Sigmoid colon (tissue), 6 donors: ENCODE measurements at regions not wholly inside any gene's neighbourhood (a gene's known extent, or its start where the extent isn't known, plus 50 kb on each side); places are given as distances from the start of the nearest gene placed in this dataset.

ENCODE experiments used
- DNase-seq: peaks from one replicate; pipeline ENCODE4 v3.0.0-alpha.2; 2019
- H3K27ac ChIP-seq, 4 donors: fragments of 200-600 bp; sonication (generic); one replicate each; pipeline ENCODE4 v1.5.1; 2016 to 2019; ENCODE audit warnings: mild to moderate bottlenecking in 1 of 4
- H3K27me3 ChIP-seq, 3 donors: fragments of 200-600 bp; sonication (generic); one replicate each; pipeline ENCODE4 v1.5.1; 2019; ENCODE audit warnings: mild to moderate bottlenecking in 1 of 3
- H3K36me3 ChIP-seq, 4 donors: fragments of 200-600 bp; sonication (generic); one replicate each; pipeline ENCODE4 v1.5.1; 2016 to 2019
- H3K4me1 ChIP-seq, 4 donors: fragments of 200-600 bp; sonication (generic); one replicate each; pipeline ENCODE4 v1.5.1; 2017 to 2019
- H3K4me3 ChIP-seq, 4 donors: fragments of 200-600 bp; sonication (generic); one replicate each; pipeline ENCODE4 v1.5.1; 2017 to 2019; ENCODE audit warnings: mild to moderate bottlenecking in 2 of 4, moderate library complexity in 1 of 4
- H3K9me3 ChIP-seq, 4 donors: fragments of 200-600 bp in 3 of 4; sonication (generic) in 3 of 4; one replicate each; pipeline versions ENCODE4 v1.5.1 to v1.6.1; 2013 to 2019
- EP300 ChIP-seq, 4 donors: sonication (generic); formaldehyde crosslinking; IDR thresholded peaks; one replicate each; pipeline ENCODE4 v1.6.1; 2017; ENCODE audit warnings: antibody characterized with exemption in 4 of 4
- POLR2A ChIP-seq, 2 donors: fragments of 450-650 bp; IDR thresholded peaks; one replicate each; pipeline ENCODE4 v1.6.1; 2016; ENCODE audit warnings: antibody characterized with exemption in 2 of 2, mild to moderate bottlenecking in 2 of 2, moderate library complexity in 2 of 2
- POLR2AphosphoS5 ChIP-seq, 4 donors: sonication (generic); formaldehyde crosslinking; IDR thresholded peaks; one replicate each; pipeline ENCODE4 v1.6.1; 2017; ENCODE audit warnings: antibody characterized with exemption in 4 of 4
- WGBS, 2 donors: extraction: QIAGEN DNeasy Blood & Tissue Kit; methylation state at CpG; one replicate each; pipeline ENCODE4 v1.1.7; 2013; 5-methylcytosine and 5-hydroxymethylcytosine counted together
- intact Hi-C: fragments of 100-400 bp; cut with DNase I; formaldehyde crosslinking; loops from one replicate; pipeline ENCODE4 v1.15.1; 2023
- TF ChIP-seq, protein P1 (sequence below), 4 experiments: fragments of 450-650 bp in 3 of 4; fragments of 200-600 bp in 1 of 4; IDR thresholded peaks; one replicate each; pipeline ENCODE4 v1.5.1; 2016 to 2019; ENCODE audit warnings: antibody characterized with exemption in 4 of 4, mild to moderate bottlenecking in 3 of 4, moderate library complexity in 2 of 4
- donor health status: healthy with polysubstance abuse.
- donor health status: healthy.

DNA sequence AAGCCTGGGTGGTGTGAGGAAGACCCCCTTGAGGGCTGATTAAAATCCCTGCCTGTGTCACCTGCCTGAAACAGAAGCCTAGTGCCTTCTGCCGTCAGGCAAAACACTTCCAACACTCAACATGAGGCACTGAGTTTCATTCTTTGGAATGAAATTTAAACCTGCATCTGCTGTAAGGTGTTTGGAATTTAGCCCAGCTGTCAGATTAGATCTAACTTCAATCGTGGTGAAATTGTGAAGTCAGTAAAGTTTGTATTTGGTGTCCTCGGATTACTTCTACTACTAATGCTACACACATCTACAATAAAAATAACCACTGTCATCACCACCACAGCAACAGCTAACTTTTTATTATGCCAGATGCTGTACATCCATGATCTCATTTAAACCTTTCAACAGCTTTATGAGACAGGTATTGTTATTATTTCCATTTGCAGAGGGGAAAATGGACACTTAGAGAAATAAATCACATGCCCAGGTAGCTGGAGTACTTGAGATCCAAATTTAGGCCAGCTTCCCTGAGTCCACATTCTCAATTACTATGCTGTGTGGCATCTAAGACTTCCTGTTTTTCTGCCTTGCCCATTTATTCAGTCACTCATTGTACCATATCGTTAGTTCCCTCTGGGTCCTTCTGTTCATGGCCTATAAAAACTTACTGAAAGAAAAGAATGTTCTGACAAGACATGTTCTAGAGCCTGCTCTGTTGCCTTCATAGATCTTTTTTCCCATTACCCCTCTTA, 98.2 kb upstream of the GCFC2 start:
- no peak overlapping the region for H3K27ac ChIP-seq
- TF ChIP-seq, protein P1, sequence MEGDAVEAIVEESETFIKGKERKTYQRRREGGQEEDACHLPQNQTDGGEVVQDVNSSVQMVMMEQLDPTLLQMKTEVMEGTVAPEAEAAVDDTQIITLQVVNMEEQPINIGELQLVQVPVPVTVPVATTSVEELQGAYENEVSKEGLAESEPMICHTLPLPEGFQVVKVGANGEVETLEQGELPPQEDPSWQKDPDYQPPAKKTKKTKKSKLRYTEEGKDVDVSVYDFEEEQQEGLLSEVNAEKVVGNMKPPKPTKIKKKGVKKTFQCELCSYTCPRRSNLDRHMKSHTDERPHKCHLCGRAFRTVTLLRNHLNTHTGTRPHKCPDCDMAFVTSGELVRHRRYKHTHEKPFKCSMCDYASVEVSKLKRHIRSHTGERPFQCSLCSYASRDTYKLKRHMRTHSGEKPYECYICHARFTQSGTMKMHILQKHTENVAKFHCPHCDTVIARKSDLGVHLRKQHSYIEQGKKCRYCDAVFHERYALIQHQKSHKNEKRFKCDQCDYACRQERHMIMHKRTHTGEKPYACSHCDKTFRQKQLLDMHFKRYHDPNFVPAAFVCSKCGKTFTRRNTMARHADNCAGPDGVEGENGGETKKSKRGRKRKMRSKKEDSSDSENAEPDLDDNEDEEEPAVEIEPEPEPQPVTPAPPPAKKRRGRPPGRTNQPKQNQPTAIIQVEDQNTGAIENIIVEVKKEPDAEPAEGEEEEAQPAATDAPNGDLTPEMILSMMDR (IDR thresholded peaks at IDR 0.05), result no peak
- TF ChIP-seq POLR2AphosphoS5 (IDR thresholded peaks at IDR 0.05) (no peak), EP300 (IDR thresholded peaks at IDR 0.05) (no peak)
- no peaks in the 10 kb centered on the region for H3K27me3 ChIP-seq
- no peaks in the 10 kb centered on the region for H3K9me3 ChIP-seq
- no peak overlapping the region for H3K4me3 ChIP-seq
- intact Hi-C loops, result no loop called here
- no peaks in the 10 kb centered on the region for H3K4me1 ChIP-seq
- 57 to 70% methylated on average over 4 of the region's 4 CpGs for WGBS, 2 donors
- no peak for DNase-seq
- H3K36me3 ChIP-seq, result no peaks in the 10 kb centered on the region

DNA sequence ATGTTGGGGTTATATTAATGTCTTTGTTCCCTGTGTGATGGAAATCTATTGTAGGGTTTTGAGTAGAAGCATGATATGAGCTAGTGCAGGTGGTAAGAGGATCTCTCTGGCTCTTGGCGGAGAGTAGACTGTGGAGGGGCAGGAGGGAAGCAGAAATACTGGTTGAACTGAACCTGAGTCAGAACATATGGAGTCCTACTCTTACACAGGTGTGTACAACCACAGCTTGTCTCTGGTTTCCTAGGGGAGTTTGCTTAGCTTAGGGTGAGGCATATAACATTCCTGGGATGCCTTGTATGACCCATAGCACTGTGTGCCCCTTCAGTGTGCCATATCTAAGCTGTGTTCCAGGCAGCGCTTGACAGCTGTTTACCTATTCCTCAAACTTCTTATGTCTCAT, 97.3 kb upstream of the GCFC2 start:
- no peaks in the 10 kb centered on the region for H3K9me3 ChIP-seq
- H3K4me1 ChIP-seq, result no peaks in the 10 kb centered on the region
- no peak overlapping the region for H3K4me3 ChIP-seq
- TF ChIP-seq EP300 (IDR thresholded peaks at IDR 0.05) (no peak), POLR2AphosphoS5 (IDR thresholded peaks at IDR 0.05) (no peak), POLR2A (IDR thresholded peaks at IDR 0.05) (no peak)
- TF ChIP-seq, protein P1 (IDR thresholded peaks at IDR 0.05), result no peak
- H3K27ac ChIP-seq, result no peak overlapping the region
- no peak for DNase-seq
- no peaks in the 10 kb centered on the region for H3K36me3 ChIP-seq
- 59 to 76% methylated on average over 2 of the region's 2 CpGs for WGBS, 2 donors
- no peaks in the 10 kb centered on the region for H3K27me3 ChIP-seq
- intact Hi-C loops, result no loop called here

DNA sequence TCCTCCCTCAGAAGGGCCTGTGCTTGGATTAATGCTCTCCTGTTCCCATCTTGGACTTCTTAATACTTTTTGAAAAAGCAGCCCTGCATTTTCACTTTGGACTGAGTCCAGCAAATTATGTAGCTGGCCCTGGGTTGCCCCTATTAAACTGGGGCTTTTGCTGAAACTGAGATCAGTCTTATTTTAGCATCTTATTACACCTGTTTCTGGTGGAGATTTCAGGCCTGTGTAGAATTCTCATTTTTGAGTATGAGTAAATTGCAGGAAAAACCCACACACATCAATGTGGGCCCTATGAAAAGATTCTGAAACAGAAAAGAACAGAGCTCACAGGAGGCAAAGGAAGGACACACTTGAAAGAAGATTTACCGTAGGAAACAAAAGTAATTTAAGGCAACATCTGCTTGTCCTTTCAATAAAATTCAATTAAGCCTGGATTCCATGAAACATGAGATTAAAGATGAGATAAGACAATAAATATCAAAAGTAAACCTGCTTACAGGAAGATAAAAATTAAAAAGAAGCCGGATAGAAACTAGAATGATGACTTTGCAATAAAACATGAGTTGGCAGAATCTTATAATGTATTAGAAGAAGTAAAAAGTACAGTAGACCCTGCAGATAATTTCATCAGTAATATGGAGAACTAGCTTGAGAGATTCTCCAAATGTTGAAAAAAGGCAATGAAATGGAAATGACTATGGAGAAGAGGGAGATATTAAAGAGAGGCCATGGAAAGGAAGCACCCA, 90.7 kb upstream of the GCFC2 start:
- TF ChIP-seq POLR2AphosphoS5 (IDR thresholded peaks at IDR 0.05) (no peak), POLR2A (IDR thresholded peaks at IDR 0.05) (no peak), EP300 (IDR thresholded peaks at IDR 0.05) (no peak)
- TF ChIP-seq, protein P1 (IDR thresholded peaks at IDR 0.05), result no peak
- 66 to 71% methylated on average over 2 of the region's 2 CpGs for WGBS, 2 donors
- H3K4me3 ChIP-seq, result no peak overlapping the region

DNA sequence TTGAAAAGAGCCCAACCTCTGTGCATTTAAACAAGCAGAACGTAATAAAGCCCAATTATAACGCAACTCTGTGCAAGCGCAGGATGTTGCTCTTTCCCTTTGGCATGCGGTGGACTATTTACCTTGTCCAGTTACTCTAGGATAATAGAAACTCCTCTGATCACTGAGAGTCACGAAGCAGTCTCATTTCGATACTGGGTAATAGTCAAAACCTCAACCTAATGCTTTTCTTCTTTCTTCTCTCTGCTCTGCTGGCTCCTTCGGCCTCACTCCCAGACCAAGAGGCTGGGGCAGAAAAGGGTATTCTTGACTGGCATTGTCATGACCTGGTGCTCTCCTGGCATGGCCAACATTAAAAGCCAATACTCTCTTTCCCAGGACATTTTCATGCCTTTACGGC, 89.7 kb upstream of the GCFC2 start:
- Histone ChIP-seq H3K4me3 (no peak overlapping the region), H3K27me3 (no peaks in the 10 kb centered on the region), H3K36me3 (no peaks in the 10 kb centered on the region), H3K27ac (no peak overlapping the region), H3K9me3 (no peaks in the 10 kb centered on the region), H3K4me1 (no peaks in the 10 kb centered on the region)
- no peak for TF ChIP-seq EP300 (IDR thresholded peaks at IDR 0.05)
- TF ChIP-seq POLR2A (IDR thresholded peaks at IDR 0.05), result no peak
- TF ChIP-seq, protein P1 (IDR thresholded peaks at IDR 0.05), result no peak
- no peak for TF ChIP-seq POLR2AphosphoS5 (IDR thresholded peaks at IDR 0.05)
- WGBS, 2 donors, result 83 to 84% methylated on average over 8 of the region's 8 CpGs
- intact Hi-C loops, result no loop called here
- no peak for DNase-seq

More for the DNA sequence above, 90.7 kb upstream of the GCFC2 start:
- Histone ChIP-seq H3K27ac (no peak overlapping the region), H3K9me3 (no peaks in the 10 kb centered on the region), H3K36me3 (no peaks in the 10 kb centered on the region), H3K27me3 (no peaks in the 10 kb centered on the region), H3K4me1 (no peaks in the 10 kb centered on the region)
- intact Hi-C loops, result no loop called here
- DNase-seq, result no peak
